CD4-positive, alpha-beta T cell treated with Interleukin-17A for 4 hours (primary cell): ENCODE measurements at regions not wholly inside any gene's neighbourhood (a gene's known extent, or its start where the extent isn't known, plus 50 kb on each side); places are given as distances from the start of the nearest gene placed in this dataset.

Experiments
- DNase-seq: peaks from one replicate; pipeline ENCODE4 v3.0.0-alpha.2; 2020; ENCODE audit warnings: mixed read lengths

- no peak for DNase-seq
Observed at GRCh38 chr18:77597726-77598125, 348.1 kb downstream of the GALR1 start.

GRCh38 chr18:77600674-77601073 is 351.0 kb downstream of the GALR1 start:
- DNase-seq: no peak

GRCh38 chr18:77601567-77601966 is 351.9 kb downstream of the GALR1 start:
- DNase-seq: no peak

GRCh38 chr18:77607087-77607486 is 357.4 kb downstream of the GALR1 start:
- no peak for DNase-seq

GRCh38 chr18:77608807-77609206 is 359.2 kb downstream of the GALR1 start:
- DNase-seq: no peak

- DNase-seq: no peak
Observed at GRCh38 chr18:77617694-77618093, 368.0 kb downstream of the GALR1 start.

GRCh38 chr18:77619525-77619924 is 369.9 kb downstream of the GALR1 start:
- no peak for DNase-seq

- no peak for DNase-seq
Observed at GRCh38 chr18:77622009-77622692, 372.5 kb downstream of the GALR1 start.

GRCh38 chr18:77632758-77633157 is 383.1 kb downstream of the GALR1 start:
- no peak for DNase-seq

GRCh38 chr18:77634494-77634893 is 384.8 kb downstream of the GALR1 start:
- DNase-seq: no peak

GRCh38 chr18:77635451-77635850 is 385.8 kb downstream of the GALR1 start:
- no peak for DNase-seq

- DNase-seq: no peak
Observed at GRCh38 chr18:77635858-77636257, 386.2 kb downstream of the GALR1 start.

- DNase-seq: no peak
Observed at GRCh38 chr18:77645170-77645872, 395.7 kb downstream of the GALR1 start.

- no peak for DNase-seq
Observed at GRCh38 chr18:77647472-77647871, 397.8 kb downstream of the GALR1 start.

- no peak for DNase-seq
Observed at GRCh38 chr18:77648411-77648810, 398.8 kb downstream of the GALR1 start.

GRCh38 chr18:77650799-77651385 is 401.2 kb downstream of the GALR1 start:
- DNase-seq: peak; percentile 54

GRCh38 chr18:77651441-77651840 is 401.8 kb downstream of the GALR1 start:
- no peak for DNase-seq

GRCh38 chr18:77653792-77654191 is 404.1 kb downstream of the GALR1 start:
- DNase-seq: no peak

GRCh38 chr18:77654302-77654701 is 404.7 kb downstream of the GALR1 start:
- no peak for DNase-seq

GRCh38 chr18:77657651-77658298 is 408.1 kb downstream of the GALR1 start:
- no peak for DNase-seq

- DNase-seq: no peak
Observed at GRCh38 chr18:77658299-77658662, 408.6 kb downstream of the GALR1 start.

GRCh38 chr18:77658751-77659448 is 409.3 kb downstream of the GALR1 start:
- no peak for DNase-seq

GRCh38 chr18:77666613-77667012 is 417.0 kb downstream of the GALR1 start:
- DNase-seq: no peak
